HEK293T (cell line): ENCODE measurements at regions not wholly inside any gene's neighbourhood (a gene's known extent, or its start where the extent isn't known, plus 50 kb on each side); places are given as distances from the start of the nearest gene placed in this dataset.

Experiments
- BHLHE40 ChIP-seq: fragments of 450-650 bp; IDR thresholded peaks from 2 replicates; pipeline ENCODE4 v1.6.1; 2016; ENCODE audit warnings: mild to moderate bottlenecking, moderate library complexity, borderline replicate concordance
- ELF4 ChIP-seq: fragments of 450-650 bp; IDR thresholded peaks from 2 replicates; pipeline ENCODE4 v1.6.1; 2017; ENCODE audit warnings: antibody characterized with exemption
- FOXA1 ChIP-seq: fragments of 450-650 bp; IDR thresholded peaks from 2 replicates; pipeline ENCODE4 v1.6.1; 2016; ENCODE audit warnings: mild to moderate bottlenecking
- FOXK2 ChIP-seq: fragments of 450-650 bp; IDR thresholded peaks from 2 replicates; pipeline ENCODE4 v1.6.1; 2016; ENCODE audit warnings: mild to moderate bottlenecking
- FOXM1 ChIP-seq: fragments of 450-650 bp; IDR thresholded peaks from 2 replicates; pipeline ENCODE4 v1.6.1; 2017; ENCODE audit warnings: mild to moderate bottlenecking, borderline replicate concordance
- HDGF ChIP-seq: fragments of 450-650 bp; IDR thresholded peaks from 2 replicates; pipeline ENCODE4 v1.6.1; 2017; ENCODE audit warnings: antibody characterized with exemption, borderline replicate concordance
- L3MBTL2 ChIP-seq: fragments of 450-650 bp; conservative IDR thresholded peaks from 2 replicates; pipeline ENCODE4 v1.6.1; 2016; ENCODE audit warnings: mild to moderate bottlenecking
- LEF1 ChIP-seq: fragments of 450-650 bp; IDR thresholded peaks from 2 replicates; pipeline ENCODE4 v1.6.1; 2017; ENCODE audit warnings: mild to moderate bottlenecking, borderline replicate concordance
- NFRKB ChIP-seq: fragments of 450-650 bp; IDR thresholded peaks from 2 replicates; pipeline ENCODE4 v1.6.1; 2016; ENCODE audit warnings: mild to moderate bottlenecking, moderate library complexity
- SP1 ChIP-seq: fragments of 450-650 bp; IDR thresholded peaks from 2 replicates; pipeline ENCODE4 v1.6.1; 2017
- SUZ12 ChIP-seq: fragments of 450-650 bp; IDR thresholded peaks from 2 replicates; pipeline ENCODE4 v1.6.1; 2016; ENCODE audit warnings: mild to moderate bottlenecking
- TARDBP ChIP-seq: fragments of 450-650 bp; IDR thresholded peaks from 2 replicates; pipeline ENCODE4 v1.6.1; 2016
- ZNF384 ChIP-seq: fragments of 450-650 bp; IDR thresholded peaks from 2 replicates; pipeline ENCODE4 v1.6.1; 2016
- TF ChIP-seq, protein P1 (sequence below): fragments of 450-650 bp; IDR thresholded peaks from 2 replicates; pipeline ENCODE4 v1.6.1; 2016

- no peak for TF ChIP-seq ZNF384
- no peak for TF ChIP-seq L3MBTL2
- TF ChIP-seq LEF1, result no peak
- TF ChIP-seq FOXM1, result no peak
- TF ChIP-seq FOXK2, result no peak
- no peak for TF ChIP-seq TARDBP
- no peak for TF ChIP-seq SUZ12
- TF ChIP-seq, protein P1, sequence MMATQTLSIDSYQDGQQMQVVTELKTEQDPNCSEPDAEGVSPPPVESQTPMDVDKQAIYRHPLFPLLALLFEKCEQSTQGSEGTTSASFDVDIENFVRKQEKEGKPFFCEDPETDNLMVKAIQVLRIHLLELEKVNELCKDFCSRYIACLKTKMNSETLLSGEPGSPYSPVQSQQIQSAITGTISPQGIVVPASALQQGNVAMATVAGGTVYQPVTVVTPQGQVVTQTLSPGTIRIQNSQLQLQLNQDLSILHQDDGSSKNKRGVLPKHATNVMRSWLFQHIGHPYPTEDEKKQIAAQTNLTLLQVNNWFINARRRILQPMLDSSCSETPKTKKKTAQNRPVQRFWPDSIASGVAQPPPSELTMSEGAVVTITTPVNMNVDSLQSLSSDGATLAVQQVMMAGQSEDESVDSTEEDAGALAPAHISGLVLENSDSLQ, result no peak
- TF ChIP-seq BHLHE40, result no peak
- no peak for TF ChIP-seq NFRKB
- no peak for TF ChIP-seq HDGF
- TF ChIP-seq FOXA1, result no peak
- TF ChIP-seq SP1, result no peak
- no peak for TF ChIP-seq ELF4
Observed at GRCh38 chr2:15006667-15007066, 374.1 kb downstream of the LRATD1 start.
